ENCODE measurements at regions not wholly inside any gene's neighbourhood (a gene's known extent, or its start where the extent isn't known, plus 50 kb on each side); places are given as distances from the start of the nearest gene placed in this dataset.

- CTCF ChIA-PET = no interaction called here
- H3K27ac ChIP-seq (ENCODE audit: insufficient read depth in 1 of 2, low read depth in 1 of 2, low read length in 2 of 2, poor library complexity in 1 of 2, severe bottlenecking in 2 of 2) = no peak overlapping the region
- H3K9me3 ChIP-seq (ENCODE audit: control extremely low read depth in 1 of 5, control insufficient read depth in 4 of 5, insufficient read depth in 2 of 5, low read depth in 1 of 5, low read length in 4 of 5) = no peaks in the 10 kb centered on the region
- 91% methylated on average over 5 of the region's 7 CpGs for WGBS (ENCODE audit: insufficient coverage)
- no peaks in the 10 kb centered on the region for H3K36me3 ChIP-seq (ENCODE audit: control insufficient read depth in 4 of 4, insufficient read depth in 4 of 4, low read length in 3 of 4)
- peaks cover 0 to 5% (median 0%) of the 10 kb centered on the region in 5 experiments for H3K27me3 ChIP-seq (replicated peaks in 2 of 5; ENCODE audit: control insufficient read depth in 4 of 5, insufficient read depth in 5 of 5, low read length in 4 of 5)
- peak in 1 of 3 donors; percentile 15 for DNase-seq
- H3K4me1 ChIP-seq (ENCODE audit: control extremely low read depth in 1 of 4, control insufficient read depth in 4 of 4, insufficient read depth in 4 of 4, low read length in 3 of 4) = no peaks in the 10 kb centered on the region
- no peak overlapping the region for H3K4me3 ChIP-seq (ENCODE audit: control insufficient read depth in 1 of 7, extremely low read depth in 1 of 7, insufficient read depth in 4 of 7, low read depth in 2 of 7, low read length in 6 of 7)
- POLR2A ChIA-PET = no interaction called here
These were observed 64.0 kb downstream of the CCNG2 start for GRCh38 chr4:77220828-77221613.

GRCh38 chr4:77225022-77225421 lies 68.0 kb downstream of the CCNG2 start:
- 78% methylated on average over 1 of the region's 2 CpGs for WGBS (ENCODE audit: insufficient coverage)
- Histone ChIP-seq H3K27me3 (replicated peaks in 2 of 5; ENCODE audit: control insufficient read depth in 4 of 5, insufficient read depth in 5 of 5, low read length in 4 of 5) (peaks cover 0 to 5% (median 0%) of the 10 kb centered on the region in 5 experiments), H3K4me3 (ENCODE audit: control insufficient read depth in 1 of 7, extremely low read depth in 1 of 7, insufficient read depth in 4 of 7, low read depth in 2 of 7, low read length in 6 of 7) (no peak overlapping the region), H3K27ac (ENCODE audit: insufficient read depth in 1 of 2, low read depth in 1 of 2, low read length in 2 of 2, poor library complexity in 1 of 2, severe bottlenecking in 2 of 2) (no peak overlapping the region), H3K9me3 (ENCODE audit: control extremely low read depth in 1 of 5, control insufficient read depth in 4 of 5, insufficient read depth in 2 of 5, low read depth in 1 of 5, low read length in 4 of 5) (peaks cover 0 to 23% (median 8%) of the 10 kb centered on the region in 5 experiments), H3K4me1 (ENCODE audit: control extremely low read depth in 1 of 4, control insufficient read depth in 4 of 4, insufficient read depth in 4 of 4, low read length in 3 of 4) (no peaks in the 10 kb centered on the region), H3K36me3 (ENCODE audit: control insufficient read depth in 4 of 4, insufficient read depth in 4 of 4, low read length in 3 of 4) (no peaks in the 10 kb centered on the region)
- POLR2A ChIA-PET = no interaction called here
- CTCF ChIA-PET = interaction anchor here (0.9 kb wide), 1 partner anchor 15 kb away, joined by 3 read pairs; no protein-coding TSS in a partner anchor
- DNase-seq = no peak

GRCh38 chr4:77226939-77227705 lies 70.1 kb downstream of the CCNG2 start:
- DNase-seq = no peak

GRCh38 chr4:77229433-77229832 lies 72.4 kb downstream of the CCNG2 start:
- Histone ChIP-seq H3K4me3 (ENCODE audit: control insufficient read depth in 1 of 7, extremely low read depth in 1 of 7, insufficient read depth in 4 of 7, low read depth in 2 of 7, low read length in 6 of 7) (no peak overlapping the region), H3K36me3 (ENCODE audit: control insufficient read depth in 4 of 4, insufficient read depth in 4 of 4, low read length in 3 of 4) (no peaks in the 10 kb centered on the region), H3K27me3 (replicated peaks in 2 of 5; ENCODE audit: control insufficient read depth in 4 of 5, insufficient read depth in 5 of 5, low read length in 4 of 5) (peaks cover 0 to 5% (median 0%) of the 10 kb centered on the region in 5 experiments), H3K27ac (ENCODE audit: insufficient read depth in 1 of 2, low read depth in 1 of 2, low read length in 2 of 2, poor library complexity in 1 of 2, severe bottlenecking in 2 of 2) (no peak overlapping the region), H3K4me1 (ENCODE audit: control extremely low read depth in 1 of 4, control insufficient read depth in 4 of 4, insufficient read depth in 4 of 4, low read length in 3 of 4) (no peaks in the 10 kb centered on the region), H3K9me3 (ENCODE audit: control extremely low read depth in 1 of 5, control insufficient read depth in 4 of 5, insufficient read depth in 2 of 5, low read depth in 1 of 5, low read length in 4 of 5) (peaks cover 0 to 23% (median 8%) of the 10 kb centered on the region in 5 experiments)
- POLR2A ChIA-PET = interaction anchor here (0.6 kb wide), 1 partner anchor 839 kb away, joined by 3 read pairs; no protein-coding TSS in a partner anchor
- CTCF ChIA-PET = interaction anchor here (1.9 to 3.4 kb wide), 2 partner anchors 10 to 21 kb away, joined by 4 to 16 read pairs; no protein-coding TSS in a partner anchor
- WGBS (ENCODE audit: insufficient coverage) = 100% methylated on average over 2 of the region's 2 CpGs
- DNase-seq = no peak

More at GRCh38 chr4:77226939-77227705, 70.1 kb downstream of the CCNG2 start:
- ChIA-PET CTCF (interaction anchor here (0.6 to 3.4 kb wide), 3 partner anchors 13 to 92 kb away, joined by 3 to 16 read pairs (median 3); no protein-coding TSS in a partner anchor), POLR2A (no interaction called here)
- H3K36me3 ChIP-seq (ENCODE audit: control insufficient read depth in 4 of 4, insufficient read depth in 4 of 4, low read length in 3 of 4) = no peaks in the 10 kb centered on the region
- peaks cover 0 to 23% (median 8%) of the 10 kb centered on the region in 5 experiments for H3K9me3 ChIP-seq (ENCODE audit: control extremely low read depth in 1 of 5, control insufficient read depth in 4 of 5, insufficient read depth in 2 of 5, low read depth in 1 of 5, low read length in 4 of 5)
- H3K4me1 ChIP-seq (ENCODE audit: control extremely low read depth in 1 of 4, control insufficient read depth in 4 of 4, insufficient read depth in 4 of 4, low read length in 3 of 4) = no peaks in the 10 kb centered on the region
- H3K4me3 ChIP-seq (ENCODE audit: control insufficient read depth in 1 of 7, extremely low read depth in 1 of 7, insufficient read depth in 4 of 7, low read depth in 2 of 7, low read length in 6 of 7) = no peak overlapping the region
- peaks cover 0 to 3% (median 0%) of the 10 kb centered on the region in 5 experiments for H3K27me3 ChIP-seq (replicated peaks in 2 of 5; ENCODE audit: control insufficient read depth in 4 of 5, insufficient read depth in 5 of 5, low read length in 4 of 5)
- 92% methylated on average over 2 of the region's 2 CpGs for WGBS (ENCODE audit: insufficient coverage)
- H3K27ac ChIP-seq (ENCODE audit: insufficient read depth in 1 of 2, low read depth in 1 of 2, low read length in 2 of 2, poor library complexity in 1 of 2, severe bottlenecking in 2 of 2) = no peak overlapping the region

- H3K27ac ChIP-seq (ENCODE audit: insufficient read depth in 1 of 2, low read depth in 1 of 2, low read length in 2 of 2, poor library complexity in 1 of 2, severe bottlenecking in 2 of 2) = no peak overlapping the region
- peaks cover 0 to 13% (median 7%) of the 10 kb centered on the region in 5 experiments for H3K9me3 ChIP-seq (ENCODE audit: control extremely low read depth in 1 of 5, control insufficient read depth in 4 of 5, insufficient read depth in 2 of 5, low read depth in 1 of 5, low read length in 4 of 5)
- no peaks in the 10 kb centered on the region for H3K36me3 ChIP-seq (ENCODE audit: control insufficient read depth in 4 of 4, insufficient read depth in 4 of 4, low read length in 3 of 4)
- no peaks in the 10 kb centered on the region for H3K4me1 ChIP-seq (ENCODE audit: control extremely low read depth in 1 of 4, control insufficient read depth in 4 of 4, insufficient read depth in 4 of 4, low read length in 3 of 4)
- CTCF ChIA-PET = no interaction called here
- POLR2A ChIA-PET = no interaction called here
- H3K27me3 ChIP-seq (replicated peaks in 2 of 5; ENCODE audit: control insufficient read depth in 4 of 5, insufficient read depth in 5 of 5, low read length in 4 of 5) = peaks cover 0 to 6% (median 0%) of the 10 kb centered on the region in 5 experiments
- WGBS (ENCODE audit: insufficient coverage) = 100% methylated on average over 3 of the region's 4 CpGs
- DNase-seq = no peak
- H3K4me3 ChIP-seq (ENCODE audit: control insufficient read depth in 1 of 7, extremely low read depth in 1 of 7, insufficient read depth in 4 of 7, low read depth in 2 of 7, low read length in 6 of 7) = no peak overlapping the region
These were observed 75.6 kb downstream of the CCNG2 start for GRCh38 chr4:77232653-77233052.

GRCh38 chr4:77235289-77235854 lies 78.4 kb downstream of the CCNG2 start:
- no peak overlapping the region for H3K4me3 ChIP-seq (ENCODE audit: control insufficient read depth in 1 of 7, extremely low read depth in 1 of 7, insufficient read depth in 4 of 7, low read depth in 2 of 7, low read length in 6 of 7)
- ChIA-PET POLR2A (no interaction called here), CTCF (no interaction called here)
- peaks cover 0 to 9% (median 0%) of the 10 kb centered on the region in 5 experiments for H3K27me3 ChIP-seq (replicated peaks in 2 of 5; ENCODE audit: control insufficient read depth in 4 of 5, insufficient read depth in 5 of 5, low read length in 4 of 5)
- H3K4me1 ChIP-seq (ENCODE audit: control extremely low read depth in 1 of 4, control insufficient read depth in 4 of 4, insufficient read depth in 4 of 4, low read length in 3 of 4) = no peaks in the 10 kb centered on the region
- H3K27ac ChIP-seq (ENCODE audit: insufficient read depth in 1 of 2, low read depth in 1 of 2, low read length in 2 of 2, poor library complexity in 1 of 2, severe bottlenecking in 2 of 2) = no peak overlapping the region
- no peak for DNase-seq
- H3K9me3 ChIP-seq (ENCODE audit: control extremely low read depth in 1 of 5, control insufficient read depth in 4 of 5, insufficient read depth in 2 of 5, low read depth in 1 of 5, low read length in 4 of 5) = no peaks in the 10 kb centered on the region
- 100% methylated on average over 2 of the region's 2 CpGs for WGBS (ENCODE audit: insufficient coverage)
- H3K36me3 ChIP-seq (ENCODE audit: control insufficient read depth in 4 of 4, insufficient read depth in 4 of 4, low read length in 3 of 4) = no peaks in the 10 kb centered on the region
